WTC11 (cell line): ENCODE measurements at regions not wholly inside any gene's neighbourhood (a gene's known extent, or its start where the extent isn't known, plus 50 kb on each side); places are given as distances from the start of the nearest gene placed in this dataset.

Source experiments
- ATAC-seq: fragments of 200-7000 bp; cut with Tn5 transposase; 2 replicates; pipeline ENCODE4 v1.10.0; 2021; ENCODE audit warnings: mild to moderate bottlenecking, moderate library complexity
- CTCF ChIA-PET: fragments of 300-600 bp; sonication (Branson Sonifier 250); formaldehyde crosslinking; loops from one replicate; lab custom pipeline; 2021; ENCODE audit warnings: antibody characterized with exemption; lab: Charles Lee
- POLR2A ChIA-PET: fragments of 350-600 bp; sonication (Branson Sonifier 250); formaldehyde crosslinking; loops from one replicate; lab custom pipeline; 2021; ENCODE audit warnings: antibody characterized with exemption; lab: Charles Lee
- DNase-seq: peaks from one replicate; pipeline ENCODE4 v3.0.0; 2021; ENCODE audit warnings: low spot score
- H3K27ac Mint-ChIP-seq: 2 replicates; pipeline ENCODE4 v1.8.0; 2021; ENCODE audit warnings: mixed read lengths
- H3K27me3 Mint-ChIP-seq: 2 replicates; pipeline ENCODE4 v1.8.0; 2021; ENCODE audit warnings: low read depth, mild to moderate bottlenecking, moderate library complexity, mixed read lengths
- H3K36me3 Mint-ChIP-seq: 2 replicates; pipeline ENCODE4 v1.8.0; 2021; ENCODE audit warnings: mixed read lengths
- H3K4me1 Mint-ChIP-seq: 2 replicates; pipeline ENCODE4 v1.8.0; 2022; ENCODE audit warnings: mixed read lengths
- H3K4me3 Mint-ChIP-seq: 2 replicates; pipeline ENCODE4 v1.8.0; 2021; ENCODE audit warnings: mild to moderate bottlenecking, moderate library complexity, mixed read lengths
- H3K9me3 Mint-ChIP-seq: 2 replicates; pipeline ENCODE4 v1.8.0; 2021; ENCODE audit warnings: mixed read lengths
- CREB1 ChIP-seq: sonication (generic); formaldehyde crosslinking; IDR thresholded peaks from 2 replicates; pipeline ENCODE4 v1.8.0; 2023; ENCODE audit warnings: mild to moderate bottlenecking, missing genetic modification reagents
- CREM ChIP-seq: sonication (generic); formaldehyde crosslinking; IDR thresholded peaks from 2 replicates; pipeline ENCODE4 v1.8.1; 2022; ENCODE audit warnings: mild to moderate bottlenecking, missing genetic modification reagents, moderate library complexity
- EMX1 ChIP-seq: fragments of 250-450 bp; sonication (Bioruptor Pico); IDR thresholded peaks from 2 replicates; pipeline ENCODE4 v1.8.0; 2021; ENCODE audit warnings: mild to moderate bottlenecking
- ETV6 ChIP-seq: sonication (generic); formaldehyde crosslinking; IDR thresholded peaks from 2 replicates; pipeline ENCODE4 v1.8.1; 2022; ENCODE audit warnings: mild to moderate bottlenecking, missing genetic modification reagents
- FOXK1 ChIP-seq: sonication (generic); formaldehyde crosslinking; IDR thresholded peaks from 2 replicates; pipeline ENCODE4 v1.8.0; 2022; ENCODE audit warnings: mild to moderate bottlenecking, moderate library complexity, missing genetic modification reagents
- FOXP1 ChIP-seq: sonication (generic); formaldehyde crosslinking; IDR thresholded peaks from 2 replicates; pipeline ENCODE4 v1.8.0; 2022; ENCODE audit warnings: missing genetic modification reagents, mild to moderate bottlenecking, moderate library complexity, borderline replicate concordance
- GRHL2 ChIP-seq: fragments of 250-450 bp; sonication (Bioruptor Pico); IDR thresholded peaks from 2 replicates; pipeline ENCODE4 v1.8.0; 2022; ENCODE audit warnings: mild to moderate bottlenecking, moderate library complexity; ENCODE audit not compliant: insufficient replicate concordance, severe bottlenecking
- JUN ChIP-seq: sonication (generic); formaldehyde crosslinking; IDR thresholded peaks from 2 replicates; pipeline ENCODE4 v1.8.0; 2023; ENCODE audit warnings: mild to moderate bottlenecking, missing genetic modification reagents
- KAT7 ChIP-seq: sonication (generic); formaldehyde crosslinking; IDR thresholded peaks from 2 replicates; pipeline ENCODE4 v1.8.1; 2023; ENCODE audit warnings: missing genetic modification reagents, mild to moderate bottlenecking, borderline replicate concordance
- NR2C2 ChIP-seq: sonication (generic); formaldehyde crosslinking; IDR thresholded peaks from 2 replicates; pipeline ENCODE4 v1.8.0; 2022; ENCODE audit warnings: mild to moderate bottlenecking, missing genetic modification reagents
- RELA ChIP-seq: sonication (generic); formaldehyde crosslinking; IDR thresholded peaks from 2 replicates; pipeline ENCODE4 v1.8.1; 2022; ENCODE audit warnings: missing genetic modification reagents, mild to moderate bottlenecking, borderline replicate concordance
- SMAD3 ChIP-seq: sonication (generic); formaldehyde crosslinking; IDR thresholded peaks from 2 replicates; pipeline ENCODE4 v1.8.0; 2022; ENCODE audit warnings: missing genetic modification reagents, mild to moderate bottlenecking, borderline replicate concordance
- SMAD4 ChIP-seq: sonication (generic); formaldehyde crosslinking; IDR thresholded peaks from 2 replicates; pipeline ENCODE4 v1.8.0; 2022; ENCODE audit warnings: mild to moderate bottlenecking, missing genetic modification reagents
- TEAD1 ChIP-seq: sonication (generic); formaldehyde crosslinking; IDR thresholded peaks from 2 replicates; pipeline ENCODE4 v1.8.0; 2022; ENCODE audit warnings: mild to moderate bottlenecking, missing genetic modification reagents
- TP53 ChIP-seq: sonication (generic); formaldehyde crosslinking; IDR thresholded peaks from 2 replicates; pipeline ENCODE4 v1.8.1; 2023; ENCODE audit warnings: mild to moderate bottlenecking, missing genetic modification reagents
- ZMAT4 ChIP-seq: fragments of 250-450 bp; sonication (Bioruptor Pico); IDR thresholded peaks from 2 replicates; pipeline ENCODE4 v1.9.0; 2021; ENCODE audit warnings: mild to moderate bottlenecking
- ZNF138 ChIP-seq: sonication (generic); formaldehyde crosslinking; conservative IDR thresholded peaks from 2 replicates; pipeline ENCODE4 v1.8.1; 2022; ENCODE audit warnings: mild to moderate bottlenecking, moderate library complexity, missing genetic modification reagents
- ZNF219 ChIP-seq: sonication (generic); formaldehyde crosslinking; IDR thresholded peaks from 2 replicates; pipeline ENCODE4 v1.8.0; 2023; ENCODE audit warnings: missing genetic modification reagents, mild to moderate bottlenecking, borderline replicate concordance
- ZNF232 ChIP-seq: sonication (generic); formaldehyde crosslinking; IDR thresholded peaks from 2 replicates; pipeline ENCODE4 v1.8.0; 2022; ENCODE audit warnings: mild to moderate bottlenecking, missing genetic modification reagents
- ZNF423 ChIP-seq: fragments of 250-450 bp; sonication (Bioruptor Pico); IDR thresholded peaks from 2 replicates; pipeline ENCODE4 v2.1.2; 2022; ENCODE audit warnings: mild to moderate bottlenecking, moderate library complexity
- TF ChIP-seq, protein P1 (sequence below): sonication (generic); formaldehyde crosslinking; conservative IDR thresholded peaks from 2 replicates; pipeline ENCODE4 v1.8.1; 2022; ENCODE audit warnings: mild to moderate bottlenecking, missing genetic modification reagents
- TF ChIP-seq, protein P2 (sequence below): sonication (generic); formaldehyde crosslinking; IDR thresholded peaks from 2 replicates; pipeline ENCODE4 v1.8.0; 2022; ENCODE audit warnings: mild to moderate bottlenecking, missing genetic modification reagents
- TF ChIP-seq, protein P3 (sequence below): sonication (generic); formaldehyde crosslinking; IDR thresholded peaks from 2 replicates; pipeline ENCODE4 v1.8.1; 2023; ENCODE audit warnings: mild to moderate bottlenecking, missing genetic modification reagents, moderate library complexity
- TF ChIP-seq, protein P4 (sequence below): fragments of 200-600 bp; IDR thresholded peaks from 2 replicates; pipeline ENCODE4 v1.8.0; 2022; ENCODE audit warnings: antibody characterized with exemption
- TF ChIP-seq, protein P5 (sequence below): sonication (generic); formaldehyde crosslinking; IDR thresholded peaks from 2 replicates; pipeline ENCODE4 v1.8.0; 2022; ENCODE audit warnings: mild to moderate bottlenecking, missing genetic modification reagents

DNA sequence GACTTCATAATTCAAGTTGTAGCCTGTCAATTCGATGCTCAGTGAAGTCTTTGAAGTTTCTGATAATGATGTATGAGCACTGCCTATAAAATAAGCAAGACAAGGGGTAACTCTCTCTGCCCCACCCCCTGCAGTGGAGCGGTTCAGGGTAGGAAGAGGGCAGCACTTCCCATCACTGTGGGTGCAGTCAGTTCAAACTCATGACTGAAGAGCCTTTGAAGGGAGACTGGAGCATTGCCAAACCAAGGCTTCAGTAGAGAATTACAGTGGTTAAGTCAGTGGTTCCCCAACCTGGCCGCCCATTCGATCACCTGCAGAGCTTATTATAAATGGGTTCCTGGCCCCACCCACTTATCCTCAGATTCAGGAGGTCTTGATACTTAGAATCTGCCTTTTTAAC lies 190.6 kb downstream of the SHQ1 start:
- Mint-ChIP-seq H3K27ac (no peak overlapping the region), H3K4me3 (no peak overlapping the region), H3K36me3 (no peaks in the 10 kb centered on the region), H3K4me1 (peaks cover 9% of the 10 kb centered on the region), H3K9me3 (no peaks in the 10 kb centered on the region), H3K27me3 (no peaks in the 10 kb centered on the region)
- CTCF ChIA-PET = interaction anchor here (1.1 kb wide), 1 partner anchor 8 kb away, joined by 7 read pairs; no protein-coding TSS in a partner anchor
- POLR2A ChIA-PET = no interaction called here
- no peak for DNase-seq
- ATAC-seq = no peak
- no peak for TF ChIP-seq JUN (CRISPR knock-in tag)
- TF ChIP-seq, protein P1, sequence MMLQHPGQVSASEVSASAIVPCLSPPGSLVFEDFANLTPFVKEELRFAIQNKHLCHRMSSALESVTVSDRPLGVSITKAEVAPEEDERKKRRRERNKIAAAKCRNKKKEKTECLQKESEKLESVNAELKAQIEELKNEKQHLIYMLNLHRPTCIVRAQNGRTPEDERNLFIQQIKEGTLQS (CRISPR knock-in tag) = no peak
- TF ChIP-seq RELA = no peak
- no peak for TF ChIP-seq ETV6 (CRISPR knock-in tag)
- no peak for TF ChIP-seq KAT7 (CRISPR knock-in tag)
- no peak for TF ChIP-seq TEAD1 (CRISPR knock-in tag)
- TF ChIP-seq, protein P2, sequence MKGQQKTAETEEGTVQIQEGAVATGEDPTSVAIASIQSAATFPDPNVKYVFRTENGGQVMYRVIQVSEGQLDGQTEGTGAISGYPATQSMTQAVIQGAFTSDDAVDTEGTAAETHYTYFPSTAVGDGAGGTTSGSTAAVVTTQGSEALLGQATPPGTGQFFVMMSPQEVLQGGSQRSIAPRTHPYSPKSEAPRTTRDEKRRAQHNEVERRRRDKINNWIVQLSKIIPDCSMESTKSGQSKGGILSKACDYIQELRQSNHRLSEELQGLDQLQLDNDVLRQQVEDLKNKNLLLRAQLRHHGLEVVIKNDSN (CRISPR knock-in tag) = no peak
- no peak for TF ChIP-seq NR2C2 (CRISPR knock-in tag)
- no peak for TF ChIP-seq SMAD3 (CRISPR knock-in tag)
- no peak for TF ChIP-seq GRHL2 (CRISPR knock-in tag)
- TF ChIP-seq, protein P3, sequence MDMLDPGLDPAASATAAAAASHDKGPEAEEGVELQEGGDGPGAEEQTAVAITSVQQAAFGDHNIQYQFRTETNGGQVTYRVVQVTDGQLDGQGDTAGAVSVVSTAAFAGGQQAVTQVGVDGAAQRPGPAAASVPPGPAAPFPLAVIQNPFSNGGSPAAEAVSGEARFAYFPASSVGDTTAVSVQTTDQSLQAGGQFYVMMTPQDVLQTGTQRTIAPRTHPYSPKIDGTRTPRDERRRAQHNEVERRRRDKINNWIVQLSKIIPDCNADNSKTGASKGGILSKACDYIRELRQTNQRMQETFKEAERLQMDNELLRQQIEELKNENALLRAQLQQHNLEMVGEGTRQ = no peak
- TF ChIP-seq FOXP1 (CRISPR knock-in tag) = no peak

DNA sequence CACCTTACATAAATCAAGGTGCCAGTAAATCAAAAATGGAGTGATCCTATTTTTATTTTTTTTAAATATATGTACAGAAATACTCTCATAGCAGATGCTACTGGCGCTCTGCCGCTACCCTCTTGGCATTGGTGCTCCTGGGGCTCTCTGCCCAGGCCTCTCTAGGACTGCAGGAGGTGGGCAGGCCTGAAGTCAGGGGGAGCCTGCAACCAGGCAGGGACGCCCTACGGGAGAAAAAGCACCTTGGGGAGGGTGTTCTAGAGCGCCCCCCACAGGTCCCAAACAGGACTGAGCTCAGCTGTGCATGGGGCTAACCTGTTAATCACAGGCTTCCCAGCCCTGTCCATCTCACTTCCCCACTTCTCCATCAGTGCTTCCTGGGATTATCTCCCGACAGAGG lies 192.5 kb downstream of the SHQ1 start:
- peaks cover 14% of the 10 kb centered on the region for H3K4me1 Mint-ChIP-seq
- TF ChIP-seq, protein P4, sequence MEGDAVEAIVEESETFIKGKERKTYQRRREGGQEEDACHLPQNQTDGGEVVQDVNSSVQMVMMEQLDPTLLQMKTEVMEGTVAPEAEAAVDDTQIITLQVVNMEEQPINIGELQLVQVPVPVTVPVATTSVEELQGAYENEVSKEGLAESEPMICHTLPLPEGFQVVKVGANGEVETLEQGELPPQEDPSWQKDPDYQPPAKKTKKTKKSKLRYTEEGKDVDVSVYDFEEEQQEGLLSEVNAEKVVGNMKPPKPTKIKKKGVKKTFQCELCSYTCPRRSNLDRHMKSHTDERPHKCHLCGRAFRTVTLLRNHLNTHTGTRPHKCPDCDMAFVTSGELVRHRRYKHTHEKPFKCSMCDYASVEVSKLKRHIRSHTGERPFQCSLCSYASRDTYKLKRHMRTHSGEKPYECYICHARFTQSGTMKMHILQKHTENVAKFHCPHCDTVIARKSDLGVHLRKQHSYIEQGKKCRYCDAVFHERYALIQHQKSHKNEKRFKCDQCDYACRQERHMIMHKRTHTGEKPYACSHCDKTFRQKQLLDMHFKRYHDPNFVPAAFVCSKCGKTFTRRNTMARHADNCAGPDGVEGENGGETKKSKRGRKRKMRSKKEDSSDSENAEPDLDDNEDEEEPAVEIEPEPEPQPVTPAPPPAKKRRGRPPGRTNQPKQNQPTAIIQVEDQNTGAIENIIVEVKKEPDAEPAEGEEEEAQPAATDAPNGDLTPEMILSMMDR = peak; percentile 78
- peak; percentile 64; the same call in 1 of the 2 replicates for TF ChIP-seq ZNF423 (CRISPR knock-in tag)
- TF ChIP-seq, protein P5, sequence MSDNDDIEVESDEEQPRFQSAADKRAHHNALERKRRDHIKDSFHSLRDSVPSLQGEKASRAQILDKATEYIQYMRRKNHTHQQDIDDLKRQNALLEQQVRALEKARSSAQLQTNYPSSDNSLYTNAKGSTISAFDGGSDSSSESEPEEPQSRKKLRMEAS (CRISPR knock-in tag) = no peak
- 0 out of 2 replicates have a peak overlapping the region, but pooled peaks have one; percentile 45 for H3K4me3 Mint-ChIP-seq
- H3K36me3 Mint-ChIP-seq = no peaks in the 10 kb centered on the region; the same call in 1 of the 2 replicates
- no peaks in the 10 kb centered on the region for H3K27me3 Mint-ChIP-seq
- ATAC-seq = peak; percentile 75
- peak; percentile 72 for DNase-seq
- CTCF ChIA-PET = interaction anchor here (0.5 to 2.3 kb wide), 54 partner anchors 9 to 803 kb away, joined by 3 to 27 read pairs (median 4); partner anchors contain the start of gene SHQ1
- H3K27ac Mint-ChIP-seq = no peak overlapping the region
- H3K9me3 Mint-ChIP-seq = peaks cover 12% of the 10 kb centered on the region
- POLR2A ChIA-PET = interaction anchor here (1.2 kb wide), 1 partner anchor 159 kb away, joined by 3 read pairs; no protein-coding TSS in a partner anchor

GRCh38 chr3:72655131-72655551 lies 193.1 kb downstream of the SHQ1 start:
- peaks cover 12% of the 10 kb centered on the region for H3K9me3 Mint-ChIP-seq
- DNase-seq (peak; percentile 77), ATAC-seq (peak; percentile 89)
- H3K27ac Mint-ChIP-seq = no peak overlapping the region
- no peaks in the 10 kb centered on the region; the same call in 1 of the 2 replicates for H3K36me3 Mint-ChIP-seq
- peak overlapping the region; percentile 45 for H3K4me3 Mint-ChIP-seq
- H3K4me1 Mint-ChIP-seq = peaks cover 14% of the 10 kb centered on the region
- POLR2A ChIA-PET = no interaction called here
- CTCF ChIA-PET = interaction anchor here (0.7 to 2.3 kb wide), 17 partner anchors 11 to 776 kb away, joined by 3 to 27 read pairs (median 3); no protein-coding TSS in a partner anchor
- H3K27me3 Mint-ChIP-seq = no peaks in the 10 kb centered on the region
- TF ChIP-seq FOXK1 (0 out of 2 replicates have a peak, but pooled peaks have one; percentile 41), SMAD3 (CRISPR knock-in tag) (no peak), ZNF138 (CRISPR knock-in tag) (no peak), EMX1 (CRISPR knock-in tag) (no peak), SMAD4 (CRISPR knock-in tag) (no peak), ZMAT4 (CRISPR knock-in tag) (no peak), ZNF219 (CRISPR knock-in tag) (no peak), CREM (CRISPR knock-in tag) (peak; percentile 64), CREB1 (CRISPR knock-in tag) (0 out of 2 replicates have a peak, but pooled peaks have one; percentile 38), GRHL2 (CRISPR knock-in tag) (no peak), ZNF232 (CRISPR knock-in tag) (no peak), TP53 (no peak)
